ENCODE measurements at regions not wholly inside any gene's neighbourhood (a gene's known extent, or its start where the extent isn't known, plus 50 kb on each side); places are given as distances from the start of the nearest gene placed in this dataset.
A peak's percentile ranks its signal among the peaks of the same experiment; 100 is the strongest.
"Not testable (repeated sequence)": the region's sequence is repeated elsewhere in the genome, so short reads cannot be mapped to it uniquely, and the experiment has no call there.

GRCh38 chr11:103609117-103610066 lies 427.0 kb upstream of the DDI1 start:
- intact Hi-C loops (cut with DNase I) = loop anchor here in 1 of 2 donors (10.0 kb wide), 1 partner anchor 405 kb away; no protein-coding TSS in a partner anchor
- no peak overlapping the region for H3K4me3 ChIP-seq
- DNase-seq (no peak), ATAC-seq (peak; percentile 75)
- H3K9me3 ChIP-seq = no peaks in the 10 kb centered on the region
- no peak overlapping the region for H3K27ac ChIP-seq
- no peak for TF ChIP-seq CTCF (IDR thresholded peaks at IDR 0.05)
- H3K27me3 ChIP-seq = peaks cover 0 to 3% of the 10 kb centered on the region in 2 donors
- H3K4me1 ChIP-seq = no peaks in the 10 kb centered on the region
- H3K36me3 ChIP-seq = no peaks in the 10 kb centered on the region

- ATAC-seq (no peak), DNase-seq (no peak)
- no peak overlapping the region for H3K27ac ChIP-seq
- TF ChIP-seq CTCF (IDR thresholded peaks at IDR 0.05) = no peak
- peaks cover 0 to 3% of the 10 kb centered on the region in 2 donors for H3K27me3 ChIP-seq
- no peak overlapping the region for H3K4me3 ChIP-seq
- no peaks in the 10 kb centered on the region for H3K9me3 ChIP-seq
- intact Hi-C loops (cut with DNase I) = no loop called here
- H3K4me1 ChIP-seq = no peaks in the 10 kb centered on the region
- H3K36me3 ChIP-seq = no peaks in the 10 kb centered on the region
These were observed 426.0 kb upstream of the DDI1 start for GRCh38 chr11:103610435-103610834.

GRCh38 chr11:103611526-103612260 lies 424.7 kb upstream of the DDI1 start:
- peak; percentile 57 for ATAC-seq
- intact Hi-C loops (cut with DNase I) = not testable (repeated sequence)

GRCh38 chr11:103612451-103612850 lies 424.0 kb upstream of the DDI1 start:
- H3K9me3 ChIP-seq; ATAC-seq; intact Hi-C loops (cut with DNase I); H3K36me3 ChIP-seq; H3K27me3 ChIP-seq; H3K27ac ChIP-seq; H3K4me3 ChIP-seq; H3K4me1 ChIP-seq; DNase-seq: not testable (repeated sequence)

More at GRCh38 chr11:103611526-103612260, 424.7 kb upstream of the DDI1 start:
- not testable (repeated sequence) for H3K36me3 ChIP-seq, H3K27ac ChIP-seq, H3K4me1 ChIP-seq, H3K4me3 ChIP-seq, H3K27me3 ChIP-seq, H3K9me3 ChIP-seq
- peak in 1 of 4 donors; percentile 6 for DNase-seq

GRCh38 chr11:103616586-103616985 lies 419.9 kb upstream of the DDI1 start:
- intact Hi-C loops (cut with DNase I); H3K36me3 ChIP-seq; H3K9me3 ChIP-seq; ATAC-seq; H3K27me3 ChIP-seq; H3K4me3 ChIP-seq; H3K27ac ChIP-seq; DNase-seq; H3K4me1 ChIP-seq: not testable (repeated sequence)

GRCh38 chr11:103618528-103618927 lies 417.9 kb upstream of the DDI1 start:
- Histone ChIP-seq H3K27ac (no peak overlapping the region), H3K36me3 (no peaks in the 10 kb centered on the region), H3K27me3 (no peaks in the 10 kb centered on the region), H3K4me1 (no peaks in the 10 kb centered on the region), H3K9me3 (no peaks in the 10 kb centered on the region), H3K4me3 (no peak overlapping the region)
- no peak for DNase-seq
- no peak for ATAC-seq
- TF ChIP-seq CTCF (IDR thresholded peaks at IDR 0.05) = no peak
- intact Hi-C loops (cut with DNase I) = no loop called here
